Ascending aorta (tissue), 2 donors: ENCODE measurements at regions not wholly inside any gene's neighbourhood (a gene's known extent, or its start where the extent isn't known, plus 50 kb on each side); places are given as distances from the start of the nearest gene placed in this dataset.

ENCODE experiments used
- DNase-seq, 2 donors: peaks; one replicate each; pipeline ENCODE4 v3.0.0-alpha.2; 2019; ENCODE audit warnings: low spot score in 2 of 2
- H3K27ac ChIP-seq, 2 donors: fragments of 200-600 bp; sonication (generic); one replicate each; pipeline ENCODE4 v1.5.1; 2016 to 2017; ENCODE audit warnings: mild to moderate bottlenecking in 1 of 2
- H3K27me3 ChIP-seq: fragments of 200-600 bp; sonication (generic); one replicate; pipeline ENCODE4 v1.5.1; 2017
- H3K36me3 ChIP-seq, 2 donors: fragments of 200-600 bp; sonication (generic); one replicate each; pipeline ENCODE4 v1.5.1; 2016
- H3K4me1 ChIP-seq, 2 donors: fragments of 200-600 bp; sonication (generic); one replicate each; pipeline ENCODE4 v1.5.1; 2016 to 2017; ENCODE audit warnings: mild to moderate bottlenecking in 1 of 2
- H3K4me3 ChIP-seq, 2 donors: fragments of 200-600 bp; sonication (generic); one replicate each; pipeline ENCODE4 v1.5.1; 2016 to 2017; ENCODE audit warnings: mild to moderate bottlenecking in 1 of 2
- H3K9me3 ChIP-seq, 2 donors: fragments of 200-600 bp; sonication (generic); one replicate each; pipeline ENCODE4 v1.5.1; 2016
- intact Hi-C: fragments of 100-400 bp; cut with DNase I; formaldehyde crosslinking; loops from one replicate; pipeline ENCODE4 v1.15.1; 2023
- TF ChIP-seq, protein P1 (sequence below), 3 experiments: fragments of 200-600 bp in 2 of 3; fragments of 450-650 bp in 1 of 3; sonication (generic) in 2 of 3; IDR thresholded peaks; one replicate each; pipeline ENCODE4 v1.5.1; 2016 to 2019; ENCODE audit warnings: antibody characterized with exemption in 3 of 3, mild to moderate bottlenecking in 1 of 3, moderate library complexity in 1 of 3

DNA sequence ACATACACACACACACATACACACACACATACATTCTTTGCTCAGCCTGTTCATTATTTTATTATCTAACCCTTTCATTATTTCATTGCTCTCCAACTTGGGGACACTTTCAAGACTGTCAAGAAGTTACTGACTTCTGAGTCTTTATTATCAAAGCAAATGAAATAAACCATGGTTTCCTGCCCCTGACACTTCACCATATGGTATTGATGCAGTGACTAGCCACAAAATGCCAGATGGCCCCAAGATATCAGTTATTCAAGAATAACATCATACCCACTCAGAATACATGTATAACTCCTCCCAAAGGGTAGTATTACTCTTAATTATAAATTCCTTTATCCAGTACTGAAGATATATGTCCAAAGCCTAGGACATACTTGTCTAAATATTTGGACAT, 197.3 kb downstream of the MRPL39 start:
- DNase-seq: no peak
- intact Hi-C loops: no loop called here
- no peaks in the 10 kb centered on the region for H3K27me3 ChIP-seq
- no peaks in the 10 kb centered on the region for H3K36me3 ChIP-seq
- H3K27ac ChIP-seq: no peak overlapping the region
- TF ChIP-seq, protein P1, sequence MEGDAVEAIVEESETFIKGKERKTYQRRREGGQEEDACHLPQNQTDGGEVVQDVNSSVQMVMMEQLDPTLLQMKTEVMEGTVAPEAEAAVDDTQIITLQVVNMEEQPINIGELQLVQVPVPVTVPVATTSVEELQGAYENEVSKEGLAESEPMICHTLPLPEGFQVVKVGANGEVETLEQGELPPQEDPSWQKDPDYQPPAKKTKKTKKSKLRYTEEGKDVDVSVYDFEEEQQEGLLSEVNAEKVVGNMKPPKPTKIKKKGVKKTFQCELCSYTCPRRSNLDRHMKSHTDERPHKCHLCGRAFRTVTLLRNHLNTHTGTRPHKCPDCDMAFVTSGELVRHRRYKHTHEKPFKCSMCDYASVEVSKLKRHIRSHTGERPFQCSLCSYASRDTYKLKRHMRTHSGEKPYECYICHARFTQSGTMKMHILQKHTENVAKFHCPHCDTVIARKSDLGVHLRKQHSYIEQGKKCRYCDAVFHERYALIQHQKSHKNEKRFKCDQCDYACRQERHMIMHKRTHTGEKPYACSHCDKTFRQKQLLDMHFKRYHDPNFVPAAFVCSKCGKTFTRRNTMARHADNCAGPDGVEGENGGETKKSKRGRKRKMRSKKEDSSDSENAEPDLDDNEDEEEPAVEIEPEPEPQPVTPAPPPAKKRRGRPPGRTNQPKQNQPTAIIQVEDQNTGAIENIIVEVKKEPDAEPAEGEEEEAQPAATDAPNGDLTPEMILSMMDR (IDR thresholded peaks at IDR 0.05): no peak
- H3K9me3 ChIP-seq: no peaks in the 10 kb centered on the region
- H3K4me3 ChIP-seq: no peak overlapping the region
- no peaks in the 10 kb centered on the region for H3K4me1 ChIP-seq

DNA sequence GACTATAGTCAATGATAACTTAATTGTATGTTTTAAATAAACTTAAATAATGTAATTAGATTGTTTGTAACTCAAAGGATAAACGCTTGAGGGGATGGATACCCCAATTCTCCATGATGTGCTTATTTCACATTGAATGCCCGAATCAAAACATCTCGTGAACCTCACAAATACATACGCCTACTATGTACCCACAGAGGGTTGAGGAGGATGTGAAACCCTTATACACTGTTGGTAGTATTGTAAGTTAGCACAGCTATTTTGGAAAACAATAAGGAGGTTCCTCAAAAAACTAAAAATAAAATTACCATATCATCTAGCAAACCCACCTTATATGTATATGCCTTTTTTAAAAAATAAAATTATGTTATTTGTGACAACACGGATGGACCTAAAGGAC, 198.6 kb downstream of the MRPL39 start:
- no peaks in the 10 kb centered on the region for H3K9me3 ChIP-seq
- H3K27me3 ChIP-seq: no peaks in the 10 kb centered on the region
- intact Hi-C loops: no loop called here
- H3K4me1 ChIP-seq: no peaks in the 10 kb centered on the region
- H3K27ac ChIP-seq: no peak overlapping the region
- TF ChIP-seq, protein P1 (IDR thresholded peaks at IDR 0.05): no peak
- no peaks in the 10 kb centered on the region for H3K36me3 ChIP-seq
- H3K4me3 ChIP-seq: no peak overlapping the region
- DNase-seq: no peak

DNA sequence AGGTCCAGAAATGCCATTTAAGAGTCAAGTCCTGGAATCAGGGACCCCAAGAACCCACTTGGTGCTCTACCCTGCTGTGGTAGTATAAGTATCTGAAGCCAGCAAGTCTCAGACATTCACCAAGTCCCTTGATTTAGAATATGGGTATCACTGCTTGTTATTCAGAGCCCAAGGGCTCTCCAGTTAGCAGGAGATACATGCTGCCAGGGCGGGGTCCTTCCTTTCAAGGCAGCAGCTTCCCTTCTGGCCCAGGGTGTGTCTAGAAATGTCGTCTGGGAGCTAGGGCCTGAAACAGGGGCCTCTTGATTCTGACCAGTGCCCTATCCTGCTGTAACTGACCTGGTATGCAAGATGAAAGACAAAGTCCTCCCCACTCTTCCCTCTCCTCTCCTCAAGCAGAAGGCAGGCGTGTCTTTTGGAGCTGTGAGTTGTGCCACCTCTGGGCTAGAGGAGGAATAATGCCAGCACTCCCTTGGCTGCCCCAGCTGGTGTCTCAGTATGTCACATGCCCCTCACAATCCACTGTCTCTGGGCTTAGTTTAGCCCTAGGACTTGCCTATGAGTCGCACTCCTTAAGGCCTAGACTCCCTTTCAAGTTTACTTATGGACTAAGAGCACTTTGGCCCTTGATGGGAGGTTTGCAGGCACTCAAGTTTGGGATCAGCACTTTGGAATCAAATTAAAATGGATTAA, 200.2 kb downstream of the MRPL39 start:
- H3K9me3 ChIP-seq: no peaks in the 10 kb centered on the region
- H3K4me1 ChIP-seq: no peaks in the 10 kb centered on the region
- no peak overlapping the region for H3K27ac ChIP-seq
- intact Hi-C loops: no loop called here
- no peaks in the 10 kb centered on the region for H3K27me3 ChIP-seq
- H3K4me3 ChIP-seq: no peak overlapping the region
- no peak for DNase-seq
- no peaks in the 10 kb centered on the region for H3K36me3 ChIP-seq
- TF ChIP-seq, protein P1 (IDR thresholded peaks at IDR 0.05): no peak

DNA sequence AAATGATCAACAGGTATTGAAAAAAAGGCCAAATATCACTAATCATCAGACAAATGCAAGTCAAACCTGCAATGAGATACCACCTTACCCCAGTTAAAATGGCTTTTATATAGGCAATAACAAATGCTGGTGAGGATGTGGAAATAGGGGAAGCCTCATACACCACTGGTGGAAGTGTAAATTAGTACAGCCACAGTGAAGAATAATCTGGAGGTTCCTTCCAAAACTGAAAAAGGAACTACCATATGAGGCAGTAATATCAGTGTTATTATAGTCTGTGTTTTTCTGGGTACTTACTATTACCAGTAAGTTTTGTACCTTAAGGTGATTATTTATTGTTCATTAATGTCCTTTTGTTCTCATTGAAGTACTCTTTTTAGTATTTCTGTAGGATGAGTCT, 201.3 kb downstream of the MRPL39 start:
- Histone ChIP-seq H3K27me3 (no peaks in the 10 kb centered on the region), H3K36me3 (no peaks in the 10 kb centered on the region), H3K4me1 (no peaks in the 10 kb centered on the region), H3K4me3 (no peak overlapping the region), H3K9me3 (no peaks in the 10 kb centered on the region), H3K27ac (no peak overlapping the region)
- TF ChIP-seq, protein P1 (IDR thresholded peaks at IDR 0.05): no peak
- intact Hi-C loops: no loop called here
- DNase-seq: no peak

DNA sequence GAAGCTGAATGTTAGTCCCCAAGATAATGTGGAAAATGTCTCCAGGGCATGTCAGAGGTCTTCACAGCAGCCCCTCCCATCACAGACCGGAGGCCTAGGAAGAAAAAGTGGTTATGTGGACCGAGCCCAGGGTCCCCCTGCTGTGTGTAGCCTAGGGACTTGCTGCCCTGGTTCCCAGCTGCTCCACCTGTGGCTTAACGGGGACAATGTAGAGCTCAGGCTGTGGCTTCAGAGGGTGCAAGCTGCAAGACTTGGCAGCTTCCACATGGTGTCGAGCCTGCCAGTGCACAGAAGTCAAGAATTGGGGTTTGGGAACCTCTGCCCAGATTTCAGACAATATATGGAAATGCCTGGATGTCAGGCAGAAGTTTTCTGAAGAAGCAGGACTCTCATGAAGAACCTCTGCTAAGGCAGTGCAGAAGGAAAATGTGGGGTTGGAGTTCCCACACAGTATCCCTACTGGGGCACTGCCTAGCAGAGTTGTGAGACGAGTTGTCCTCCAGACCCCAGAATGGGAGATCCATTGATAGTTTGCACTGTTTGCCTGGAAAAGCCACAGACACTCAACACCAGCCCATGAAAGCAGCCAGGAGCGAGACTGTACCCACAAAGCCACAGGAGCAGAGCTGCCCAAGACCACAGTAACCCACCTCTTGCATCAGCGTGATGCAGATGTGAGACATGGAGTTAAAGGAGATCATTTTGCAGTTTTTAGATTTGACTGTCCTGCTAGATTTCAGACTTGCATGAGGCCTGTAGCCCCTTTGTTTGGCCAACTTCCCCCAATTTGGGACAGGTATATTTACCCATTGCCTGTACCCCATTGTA, 204.9 kb downstream of the MRPL39 start:
- no peaks in the 10 kb centered on the region for H3K4me1 ChIP-seq
- H3K9me3 ChIP-seq: no peaks in the 10 kb centered on the region
- intact Hi-C loops: no loop called here
- DNase-seq: no peak
- TF ChIP-seq, protein P1 (IDR thresholded peaks at IDR 0.05): no peak
- no peak overlapping the region for H3K27ac ChIP-seq
- no peaks in the 10 kb centered on the region for H3K27me3 ChIP-seq
- no peak overlapping the region for H3K4me3 ChIP-seq
- H3K36me3 ChIP-seq: no peaks in the 10 kb centered on the region
